ENCODE measurements at regions not wholly inside any gene's neighbourhood (a gene's known extent, or its start where the extent isn't known, plus 50 kb on each side); places are given as distances from the start of the nearest gene placed in this dataset.

DNA sequence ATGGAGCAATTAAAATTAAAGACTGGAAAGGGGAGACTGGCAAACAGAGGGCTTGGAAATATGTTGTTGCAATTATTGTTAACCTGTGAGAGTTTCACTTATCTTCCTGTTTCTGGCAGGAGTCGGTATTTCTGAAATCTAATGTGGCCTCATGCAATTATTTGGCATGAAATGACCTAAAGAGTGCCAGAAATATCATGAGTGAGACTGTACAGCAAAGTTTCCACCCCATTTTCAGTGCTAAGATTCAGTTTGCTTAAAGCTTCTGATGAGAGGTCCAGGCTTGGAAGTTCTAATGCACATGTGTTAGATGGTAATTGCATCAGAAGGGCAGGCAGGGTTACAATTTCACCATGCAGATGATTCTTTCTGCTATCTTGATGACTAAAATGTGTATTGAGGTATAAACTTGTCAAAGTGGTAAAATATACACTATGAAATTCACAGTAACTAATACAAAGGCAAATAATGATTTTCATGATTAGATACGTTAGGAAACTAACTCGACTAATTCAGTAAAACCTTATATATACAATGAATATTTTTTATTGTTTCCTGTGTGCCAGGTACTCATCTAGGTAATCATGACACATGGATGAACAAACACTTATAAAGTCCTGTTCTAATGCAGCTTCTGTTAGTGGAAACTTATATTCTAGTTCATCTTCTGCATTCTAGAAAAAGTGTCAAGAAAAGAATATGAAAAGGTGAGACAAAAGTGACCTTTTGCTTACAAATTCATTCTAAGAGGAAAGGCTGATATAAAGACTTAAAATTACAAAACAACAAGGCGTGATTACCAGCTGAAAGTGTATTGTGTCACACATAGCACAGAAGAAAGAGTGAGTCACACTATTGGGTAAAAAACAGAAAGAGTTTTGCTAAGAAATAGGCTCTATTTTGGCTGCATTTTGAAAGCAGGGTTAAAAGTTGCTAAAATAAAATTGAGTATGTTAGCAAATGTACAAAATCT is 533.4 kb upstream of the SEMA3D start:
- DNase-seq (ENCODE audit: low read depth) = peak; percentile 49
- no peak for TF ChIP-seq CTCF (IDR thresholded peaks at IDR 0.05; ENCODE audit: control insufficient read depth, insufficient read depth, low read depth, low read length, missing control alignments)

GRCh38 chr7:85716353-85716752 is 529.5 kb upstream of the SEMA3D start:
- H3K4me3 ChIP-seq (ENCODE audit: control insufficient read depth, low read depth, low read length) = no peak overlapping the region
- TF ChIP-seq CTCF (IDR thresholded peaks at IDR 0.05; ENCODE audit: control insufficient read depth, insufficient read depth, low read depth, low read length, missing control alignments) = no peak

More for the DNA sequence above, 533.4 kb upstream of the SEMA3D start:
- no peak overlapping the region for H3K4me3 ChIP-seq (ENCODE audit: control insufficient read depth, low read depth, low read length)

GRCh38 chr7:85714951-85715350 is 528.1 kb upstream of the SEMA3D start:
- no peak for DNase-seq (ENCODE audit: low read depth)

More at GRCh38 chr7:85716353-85716752, 529.5 kb upstream of the SEMA3D start:
- no peak for DNase-seq (ENCODE audit: low read depth)

GRCh38 chr7:85714043-85714578 is 527.3 kb upstream of the SEMA3D start:
- TF ChIP-seq CTCF (IDR thresholded peaks at IDR 0.05; ENCODE audit: control insufficient read depth, insufficient read depth, low read depth, low read length, missing control alignments) = no peak
- no peak for DNase-seq (ENCODE audit: low read depth)

More at GRCh38 chr7:85714951-85715350, 528.1 kb upstream of the SEMA3D start:
- TF ChIP-seq CTCF (IDR thresholded peaks at IDR 0.05; ENCODE audit: control insufficient read depth, insufficient read depth, low read depth, low read length, missing control alignments) = no peak
- H3K4me3 ChIP-seq (ENCODE audit: control insufficient read depth, low read depth, low read length) = no peak overlapping the region

GRCh38 chr7:85713171-85713570 is 526.3 kb upstream of the SEMA3D start:
- no peak for TF ChIP-seq CTCF (IDR thresholded peaks at IDR 0.05; ENCODE audit: control insufficient read depth, insufficient read depth, low read depth, low read length, missing control alignments)
- H3K4me3 ChIP-seq (ENCODE audit: control insufficient read depth, low read depth, low read length) = no peak overlapping the region
- no peak for DNase-seq (ENCODE audit: low read depth)

More at GRCh38 chr7:85714043-85714578, 527.3 kb upstream of the SEMA3D start:
- no peak overlapping the region for H3K4me3 ChIP-seq (ENCODE audit: control insufficient read depth, low read depth, low read length)

DNA sequence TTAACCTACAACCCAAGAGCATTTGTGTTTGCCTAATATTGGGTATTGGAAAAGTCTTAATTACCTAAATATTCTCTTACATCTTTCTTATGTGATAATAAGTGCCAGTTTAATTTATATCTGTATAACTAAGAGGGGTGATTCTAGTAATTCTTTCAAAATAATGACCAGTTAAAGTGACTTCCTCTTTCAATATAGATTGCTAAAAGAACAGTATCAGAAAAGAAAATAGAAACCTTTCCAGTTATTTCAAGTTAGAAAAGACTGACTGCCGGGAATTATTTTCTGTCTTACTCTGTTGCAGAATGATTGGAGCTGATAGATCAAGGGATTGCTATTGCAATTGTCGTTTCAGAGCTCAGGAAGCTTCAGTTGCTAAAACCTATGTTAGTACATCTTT is 525.0 kb upstream of the SEMA3D start:
- DNase-seq (ENCODE audit: low read depth) = no peak
- no peak overlapping the region for H3K4me3 ChIP-seq (ENCODE audit: control insufficient read depth, low read depth, low read length)

More for the DNA sequence above, 525.0 kb upstream of the SEMA3D start:
- no peak for TF ChIP-seq CTCF (IDR thresholded peaks at IDR 0.05; ENCODE audit: control insufficient read depth, insufficient read depth, low read depth, low read length, missing control alignments)
